H1 (cell line): ENCODE measurements at regions not wholly inside any gene's neighbourhood (a gene's known extent, or its start where the extent isn't known, plus 50 kb on each side); places are given as distances from the start of the nearest gene placed in this dataset.

Experiments used
- CHD2 ChIP-seq: IDR thresholded peaks from 2 replicates; pipeline ENCODE4 v1.6.1; 2012; ENCODE audit warnings: low read length, improper control_type of control experiment
- EZH2 ChIP-seq: fragments of 200-600 bp; sonication (generic); IDR thresholded peaks from 2 replicates; pipeline ENCODE4 v1.7.1; 2012; ENCODE audit warnings: low read depth, mild to moderate bottlenecking, moderate library complexity, low read length, inconsistent platforms; ENCODE audit not compliant: severe bottlenecking
- NANOG ChIP-seq: IDR thresholded peaks from 2 replicates; pipeline ENCODE4 v1.6.1; 2011; ENCODE audit warnings: low read length, low read depth, mild to moderate bottlenecking, inconsistent platforms; ENCODE audit not compliant: insufficient read depth, poor library complexity, severe bottlenecking
- RNF2 ChIP-seq: fragments of 200-900, 300-1000 bp; sonication (generic); IDR thresholded peaks from 2 replicates; pipeline ENCODE4 v1.7.1; 2016; ENCODE audit warnings: borderline replicate concordance, low read depth, mild to moderate bottlenecking, antibody characterized with exemption, low read length; ENCODE audit not compliant: poor library complexity, severe bottlenecking; ENCODE audit errors: missing control alignments
- SP1 ChIP-seq: IDR thresholded peaks from 2 replicates; pipeline ENCODE4 v1.6.1; 2011; ENCODE audit warnings: low read depth, low read length

- TF ChIP-seq NANOG: no peak
- TF ChIP-seq SP1: no peak
- no peak for TF ChIP-seq CHD2
- TF ChIP-seq EZH2: no peak
- no peak for TF ChIP-seq RNF2
These were observed 82.1 kb upstream of the F3 start (continued) for GRCh38 chr1:94623560-94624148.
